HK-2 (cell line): ENCODE measurements at regions not wholly inside any gene's neighbourhood (a gene's known extent, or its start where the extent isn't known, plus 50 kb on each side); places are given as distances from the start of the nearest gene placed in this dataset.
A peak's percentile ranks its signal among the peaks of the same experiment; 100 is the strongest.
"Not testable (repeated sequence)": the region's sequence is repeated elsewhere in the genome, so short reads cannot be mapped to it uniquely, and the experiment has no call there.

Experiments
- DNase-seq: peaks from one replicate; pipeline ENCODE4 v3.0.0-alpha.2; 2018; ENCODE audit not compliant: unreplicated experiment

GRCh38 chr12:42728287-42728686 is 138.7 kb upstream of the PRICKLE1 start:
- DNase-seq: no peak

GRCh38 chr12:42725809-42726208 is 136.3 kb upstream of the PRICKLE1 start:
- no peak for DNase-seq

GRCh38 chr12:42716491-42716891 is 126.9 kb upstream of the PRICKLE1 start:
- DNase-seq: peak; percentile 41

- not testable (repeated sequence) for DNase-seq
These were observed 124.0 kb upstream of the PRICKLE1 start for GRCh38 chr12:42713566-42713965.

- not testable (repeated sequence) for DNase-seq
These were observed 118.8 kb upstream of the PRICKLE1 start for GRCh38 chr12:42708374-42708773.

GRCh38 chr12:42707312-42708226 is 118.0 kb upstream of the PRICKLE1 start:
- DNase-seq: no peak

- no peak for DNase-seq
These were observed 116.8 kb upstream of the PRICKLE1 start for GRCh38 chr12:42706321-42706720.

- no peak for DNase-seq
These were observed 116.3 kb upstream of the PRICKLE1 start for GRCh38 chr12:42705863-42706262.

- DNase-seq: no peak
These were observed 115.4 kb upstream of the PRICKLE1 start for GRCh38 chr12:42704810-42705401.

GRCh38 chr12:42704340-42704739 is 114.8 kb upstream of the PRICKLE1 start:
- DNase-seq: no peak

- DNase-seq: no peak
These were observed 111.5 kb upstream of the PRICKLE1 start for GRCh38 chr12:42701084-42701483.

GRCh38 chr12:42698213-42698612 is 108.7 kb upstream of the PRICKLE1 start:
- DNase-seq: no peak

- no peak for DNase-seq
These were observed 107.0 kb upstream of the PRICKLE1 start for GRCh38 chr12:42696406-42697149.

GRCh38 chr12:42695490-42695995 is 106.0 kb upstream of the PRICKLE1 start:
- DNase-seq: no peak

- no peak for DNase-seq
These were observed 103.2 kb upstream of the PRICKLE1 start for GRCh38 chr12:42692749-42693148.

GRCh38 chr12:42691991-42692557 is 102.5 kb upstream of the PRICKLE1 start:
- DNase-seq: no peak

GRCh38 chr12:42690264-42690663 is 100.7 kb upstream of the PRICKLE1 start:
- DNase-seq: no peak

- DNase-seq: no peak
These were observed 100.2 kb upstream of the PRICKLE1 start for GRCh38 chr12:42689699-42690098.

- no peak for DNase-seq
These were observed 97.1 kb upstream of the PRICKLE1 start for GRCh38 chr12:42686514-42687172.

GRCh38 chr12:42684802-42685071 is 95.2 kb upstream of the PRICKLE1 start:
- no peak for DNase-seq

GRCh38 chr12:42683933-42684801 is 94.6 kb upstream of the PRICKLE1 start:
- DNase-seq: no peak
